HG03571 (cell line): ENCODE measurements at regions not wholly inside any gene's neighbourhood (a gene's known extent, or its start where the extent isn't known, plus 50 kb on each side); places are given as distances from the start of the nearest gene placed in this dataset.
"Not testable (repeated sequence)": the region's sequence is repeated elsewhere in the genome, so short reads cannot be mapped to it uniquely, and the experiment has no call there.

ENCODE experiments used
- ATAC-seq: cut with Tn5 transposase; IDR thresholded peaks from one replicate; pipeline ENCODE4 v1.9.1; 2021; ENCODE audit not compliant: unreplicated experiment

DNA sequence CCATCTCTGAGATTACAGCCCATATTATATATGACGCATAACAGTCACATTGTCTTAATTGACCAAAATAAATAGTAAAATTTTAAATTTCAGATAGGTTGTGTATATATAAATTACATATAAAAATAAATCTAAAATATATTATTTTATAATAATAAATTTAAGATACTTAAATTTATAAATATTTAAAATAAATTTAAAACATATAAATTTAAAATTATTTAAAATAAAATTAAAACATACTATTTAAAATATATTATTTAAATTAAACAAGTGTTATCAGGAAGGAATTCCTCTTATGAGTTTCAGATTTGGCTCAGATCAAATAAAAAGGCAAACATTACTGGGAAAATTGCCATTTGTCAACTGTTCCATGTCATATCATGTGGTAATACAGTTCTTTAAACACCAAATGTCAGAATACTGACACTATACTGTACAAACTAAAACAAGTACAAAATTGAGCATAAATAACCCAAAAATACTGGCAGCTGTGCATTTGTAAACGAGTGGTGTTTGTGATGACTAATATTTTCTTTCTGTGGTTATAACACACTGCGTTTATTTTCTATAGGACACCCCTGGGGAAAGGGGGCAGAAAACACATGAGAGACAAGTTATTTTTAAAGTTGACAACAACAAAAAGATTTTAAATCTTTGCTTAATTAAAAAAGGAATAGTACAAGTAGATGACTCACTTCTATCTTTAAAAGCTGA is 71.3 kb upstream of the DGKB start:
- ATAC-seq: no peak

GRCh38 chr7:14971678-14972077 is 69.1 kb upstream of the DGKB start:
- ATAC-seq: not testable (repeated sequence)

- not testable (repeated sequence) for ATAC-seq
Measured at GRCh38 chr7:14967376-14967775, 64.8 kb upstream of the DGKB start.

DNA sequence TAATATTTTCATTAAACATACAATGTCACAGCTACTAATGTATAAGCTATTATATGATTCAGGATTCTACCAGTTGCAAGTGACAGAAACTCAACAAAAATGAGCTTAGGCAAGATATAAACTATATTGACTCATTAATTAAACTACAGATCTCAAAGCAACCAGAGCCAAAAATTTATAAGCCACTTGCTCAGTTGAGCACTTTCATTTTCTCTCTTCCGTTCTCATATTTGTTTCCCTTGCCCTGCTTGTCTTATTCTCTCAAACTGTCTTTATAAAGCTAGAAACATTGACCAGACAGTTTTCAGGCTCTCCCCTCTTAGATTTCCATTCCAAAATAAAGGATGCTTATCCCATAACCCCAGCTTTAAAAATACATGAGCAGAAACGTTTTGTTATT is 60.2 kb upstream of the DGKB start:
- no peak for ATAC-seq

DNA sequence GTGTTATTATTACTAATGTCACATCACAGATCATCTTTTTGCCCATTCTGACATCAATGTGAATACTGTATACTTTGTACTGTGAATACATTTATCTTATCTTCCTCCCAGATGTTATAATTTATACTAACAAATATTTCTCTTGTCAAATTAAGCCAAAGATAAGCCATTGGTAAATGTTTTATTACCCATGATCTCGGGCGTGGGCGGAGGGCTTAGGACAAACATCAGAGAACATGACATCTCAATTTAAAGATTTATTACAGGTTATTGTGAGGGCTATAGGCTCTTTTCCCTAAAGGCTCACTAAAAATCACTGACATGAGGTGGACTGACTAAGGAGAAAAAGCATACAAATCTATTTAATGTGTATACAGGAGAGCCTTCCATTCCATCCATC is 58.2 kb upstream of the DGKB start:
- no peak for ATAC-seq

GRCh38 chr7:14959339-14959738 is 56.8 kb upstream of the DGKB start:
- no peak for ATAC-seq

DNA sequence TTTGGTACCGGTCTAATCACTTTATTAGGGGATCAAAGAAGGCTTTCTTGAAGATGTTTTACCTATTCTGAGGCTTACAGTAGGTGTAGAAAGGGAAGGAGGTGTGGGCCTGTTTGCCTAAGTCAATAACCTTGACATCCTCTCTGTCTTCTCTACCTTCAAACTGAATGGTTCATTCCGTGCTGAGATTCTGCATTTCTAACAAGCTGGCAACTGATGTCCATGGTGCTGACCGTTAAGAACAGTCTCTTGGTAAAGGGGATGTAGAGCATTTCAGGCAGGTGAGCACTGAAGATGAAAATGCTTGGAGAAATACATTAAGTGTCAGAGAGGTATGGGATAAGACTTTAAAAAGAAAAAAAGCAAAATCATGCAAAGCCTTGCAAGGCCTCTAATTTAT is 51.5 kb upstream of the DGKB start:
- ATAC-seq: no peak
